Cardiac fibroblast (primary cell): ENCODE measurements at regions not wholly inside any gene's neighbourhood (a gene's known extent, or its start where the extent isn't known, plus 50 kb on each side); places are given as distances from the start of the nearest gene placed in this dataset.

Experiments used
- DNase-seq, 2 donors: peaks; one replicate each; pipeline versions ENCODE4 v3.0.0 to v3.0.0-alpha.2; 2010; ENCODE audit warnings: low read depth in 2 of 2
- H3K4me3 ChIP-seq, 2 donors: replicated peaks in 1 of 2; 1 replicate in 1 of 2; 2 replicates in 1 of 2; pipeline ENCODE4 v1.5.1; 2011; ENCODE audit warnings: low read depth in 2 of 2, low read length in 2 of 2, mild to moderate bottlenecking in 2 of 2, moderate library complexity in 1 of 2
- TF ChIP-seq, protein P1 (sequence below): IDR thresholded peaks from one replicate; pipeline ENCODE4 v1.5.1; 2011; ENCODE audit warnings: low read depth, mild to moderate bottlenecking, low read length, inconsistent platforms

DNA sequence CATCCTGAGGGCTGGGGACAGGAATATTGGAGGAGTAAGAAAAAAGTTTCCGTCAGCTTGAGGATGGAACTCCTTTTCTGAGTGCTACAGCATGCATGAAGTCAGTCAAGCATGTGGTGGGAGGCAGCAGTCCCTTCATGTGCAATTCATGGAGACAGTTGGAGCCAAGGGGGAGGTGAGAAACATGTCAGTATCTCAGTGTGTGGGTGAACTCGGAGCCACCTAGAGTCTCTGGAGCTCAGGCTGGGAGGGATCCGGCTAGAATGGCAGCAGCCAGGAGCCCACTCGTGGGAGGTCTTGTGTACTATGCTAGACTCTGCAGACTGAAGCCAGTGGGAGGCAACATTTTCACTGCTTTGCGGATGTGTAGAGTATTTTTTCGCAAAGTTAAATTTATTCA is 60.3 kb downstream of the AVPR1A start:
- TF ChIP-seq, protein P1, sequence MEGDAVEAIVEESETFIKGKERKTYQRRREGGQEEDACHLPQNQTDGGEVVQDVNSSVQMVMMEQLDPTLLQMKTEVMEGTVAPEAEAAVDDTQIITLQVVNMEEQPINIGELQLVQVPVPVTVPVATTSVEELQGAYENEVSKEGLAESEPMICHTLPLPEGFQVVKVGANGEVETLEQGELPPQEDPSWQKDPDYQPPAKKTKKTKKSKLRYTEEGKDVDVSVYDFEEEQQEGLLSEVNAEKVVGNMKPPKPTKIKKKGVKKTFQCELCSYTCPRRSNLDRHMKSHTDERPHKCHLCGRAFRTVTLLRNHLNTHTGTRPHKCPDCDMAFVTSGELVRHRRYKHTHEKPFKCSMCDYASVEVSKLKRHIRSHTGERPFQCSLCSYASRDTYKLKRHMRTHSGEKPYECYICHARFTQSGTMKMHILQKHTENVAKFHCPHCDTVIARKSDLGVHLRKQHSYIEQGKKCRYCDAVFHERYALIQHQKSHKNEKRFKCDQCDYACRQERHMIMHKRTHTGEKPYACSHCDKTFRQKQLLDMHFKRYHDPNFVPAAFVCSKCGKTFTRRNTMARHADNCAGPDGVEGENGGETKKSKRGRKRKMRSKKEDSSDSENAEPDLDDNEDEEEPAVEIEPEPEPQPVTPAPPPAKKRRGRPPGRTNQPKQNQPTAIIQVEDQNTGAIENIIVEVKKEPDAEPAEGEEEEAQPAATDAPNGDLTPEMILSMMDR: no peak
- no peak for DNase-seq

DNA sequence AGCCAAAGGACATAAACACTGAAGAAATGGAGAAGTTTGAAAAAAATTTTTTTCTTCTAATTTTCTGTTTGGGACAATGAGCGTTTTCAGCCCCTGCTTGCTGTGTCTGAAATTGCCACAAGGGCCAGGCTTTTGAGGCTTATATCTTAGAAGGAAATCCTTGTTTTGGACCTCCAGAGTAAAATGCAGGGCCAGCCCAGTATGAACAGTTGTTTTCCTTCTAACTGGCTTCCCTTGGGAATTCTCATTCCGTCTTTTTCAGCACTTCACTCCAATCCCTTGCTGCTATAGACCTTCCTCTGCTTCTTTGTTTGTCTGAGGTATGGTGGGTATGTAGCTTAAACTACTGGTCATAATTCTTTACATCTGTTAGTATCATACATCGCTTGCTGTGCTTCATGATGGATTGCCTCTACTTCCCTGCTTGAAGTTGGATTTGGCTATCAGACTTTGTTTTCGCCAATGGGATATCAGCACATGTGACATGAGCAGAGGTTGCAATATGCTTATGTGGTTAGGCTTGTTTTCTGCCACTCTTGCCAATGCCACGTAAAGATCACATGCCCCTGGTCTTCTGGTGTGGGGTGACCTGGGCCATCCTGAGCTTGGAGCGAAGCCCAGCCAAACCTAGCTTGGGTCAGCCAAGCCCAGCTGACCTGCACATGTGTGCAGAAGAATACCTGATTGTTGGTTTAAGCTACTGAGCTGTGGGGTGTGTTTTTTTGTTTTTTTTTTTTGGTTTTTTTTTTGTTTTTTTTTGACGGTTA is 64.7 kb downstream of the AVPR1A start:
- TF ChIP-seq, protein P1: no peak
- peak in 1 of 2 donors; percentile 5 for DNase-seq
- no peak overlapping the region for H3K4me3 ChIP-seq

More for the DNA sequence above, 60.3 kb downstream of the AVPR1A start:
- H3K4me3 ChIP-seq: no peak overlapping the region

DNA sequence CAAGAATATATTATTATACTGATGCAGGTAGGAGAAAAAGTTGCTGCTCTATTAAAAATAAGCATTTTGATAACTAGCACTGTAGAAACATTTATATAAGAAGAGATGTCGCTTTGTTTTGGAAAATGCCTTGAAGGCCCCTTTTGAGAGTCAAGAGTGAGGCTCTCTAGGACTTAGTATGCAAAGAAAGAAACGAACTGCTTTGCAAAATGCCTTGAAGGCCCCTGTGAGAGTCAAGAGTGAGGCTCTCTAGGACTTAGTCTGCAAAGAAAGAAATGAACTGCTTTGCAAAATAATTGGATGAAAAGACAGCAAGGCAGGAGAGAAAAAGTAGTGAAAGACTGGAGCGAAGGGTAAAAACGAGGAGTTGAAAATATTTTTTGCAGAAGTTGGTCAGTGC is 65.9 kb downstream of the AVPR1A start:
- DNase-seq: no peak
- TF ChIP-seq, protein P1: no peak
- no peak overlapping the region for H3K4me3 ChIP-seq

DNA sequence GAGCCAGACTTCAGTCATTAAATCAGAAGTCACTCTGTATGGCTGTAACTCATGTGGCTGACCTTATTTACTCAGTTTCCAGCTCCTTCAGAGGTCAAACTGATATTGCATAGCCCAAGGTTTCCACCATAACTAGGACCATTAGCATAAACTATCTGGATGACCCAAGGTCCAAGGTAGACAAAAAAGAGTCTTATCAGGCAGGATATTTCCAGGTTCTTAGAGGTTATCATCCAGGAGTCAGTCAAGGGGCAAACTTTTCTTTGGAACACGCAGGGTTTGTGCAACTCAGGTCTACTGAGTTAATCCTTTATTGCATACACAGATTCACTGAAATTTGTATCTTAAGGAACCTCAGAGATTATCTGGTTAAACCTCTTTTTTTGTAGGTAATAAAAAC is 66.5 kb downstream of the AVPR1A start:
- TF ChIP-seq, protein P1: no peak
- no peak for DNase-seq
- H3K4me3 ChIP-seq: no peak overlapping the region

DNA sequence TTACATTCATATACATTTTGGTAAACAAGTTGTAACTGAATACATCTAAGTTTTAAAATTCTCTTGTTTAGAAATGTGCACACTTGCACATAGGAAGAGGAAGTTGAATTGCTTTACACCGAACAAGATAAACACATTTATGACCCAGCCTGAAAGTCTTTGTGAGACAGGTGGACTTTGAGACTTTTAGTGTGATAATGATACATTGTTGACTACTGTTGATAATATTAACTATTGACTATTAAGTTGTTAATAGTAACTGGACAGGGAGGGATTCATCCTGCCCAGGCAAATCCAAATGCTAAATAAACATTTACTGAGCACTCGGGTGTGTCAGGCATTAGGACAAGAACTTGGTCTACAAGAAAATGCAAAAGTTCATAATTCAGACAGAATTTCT is 68.0 kb downstream of the AVPR1A start:
- H3K4me3 ChIP-seq: no peak overlapping the region
- TF ChIP-seq, protein P1: no peak
- no peak for DNase-seq

DNA sequence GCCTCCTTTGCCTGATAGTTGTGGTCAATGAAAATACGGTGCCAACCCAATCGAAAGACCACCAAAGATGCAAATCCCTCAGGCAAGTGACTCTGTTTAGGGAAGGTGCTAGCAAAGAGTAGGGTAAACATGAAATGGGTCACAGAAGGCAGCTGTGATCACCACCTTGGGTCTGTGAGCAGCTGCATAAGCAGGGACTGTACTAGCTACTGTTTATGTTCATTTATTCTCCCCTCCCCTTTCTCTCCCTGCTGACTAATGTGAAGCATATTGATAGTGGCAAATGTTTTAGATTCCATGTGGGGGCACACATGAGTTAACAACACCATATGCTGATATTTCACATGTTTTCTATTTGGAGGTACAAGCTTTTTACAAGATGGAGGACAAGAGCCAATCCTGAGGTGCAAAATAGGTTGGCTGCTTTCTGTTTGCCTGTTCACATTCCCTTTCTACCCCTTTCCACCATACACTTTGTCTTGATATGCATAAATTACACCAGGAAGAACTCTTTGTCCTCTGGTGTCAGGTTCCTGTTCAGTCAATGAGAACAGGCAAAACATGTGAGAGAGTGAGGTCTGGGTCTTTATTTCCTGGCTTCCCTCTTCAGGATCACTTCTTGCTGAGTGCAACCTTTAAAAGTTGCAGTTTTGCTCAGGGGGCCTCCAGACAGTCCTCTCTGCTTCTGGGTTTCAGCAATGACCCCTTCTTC is 71.1 kb downstream of the AVPR1A start:
- no peak overlapping the region for H3K4me3 ChIP-seq
- TF ChIP-seq, protein P1: no peak
- peak in 1 of 2 donors; percentile 19 for DNase-seq
